Activated CD4-positive, alpha-beta memory T cell treated with anti-CD3 and anti-CD28 coated beads, Interleukin-2, amount 10 ng/mL, durations not matched to agents 7 days and 5 days (primary cell): ENCODE measurements at regions not wholly inside any gene's neighbourhood (a gene's known extent, or its start where the extent isn't known, plus 50 kb on each side); places are given as distances from the start of the nearest gene placed in this dataset.

Experiments used
- CTCF ChIA-PET: fragments of 350-600 bp; sonication (Branson Sonifier 250); formaldehyde crosslinking; loops from one replicate; lab custom pipeline; 2021; ENCODE audit warnings: antibody characterized with exemption, inconsistent platforms; lab: Charles Lee
- POLR2A ChIA-PET: fragments of 350-600 bp; sonication (Branson Sonifier 250); formaldehyde crosslinking; loops from one replicate; lab custom pipeline; 2021; ENCODE audit warnings: antibody characterized with exemption; lab: Charles Lee
- DNase-seq: peaks from one replicate; pipeline ENCODE4 v3.0.0-alpha.2; 2020
- H3K27ac Mint-ChIP-seq: one replicate; pipeline ENCODE4 v1.8.0; 2021; ENCODE audit warnings: mild to moderate bottlenecking, mixed read lengths
- H3K27me3 Mint-ChIP-seq: one replicate; pipeline ENCODE4 v1.8.0; 2021; ENCODE audit warnings: mixed read lengths
- H3K36me3 Mint-ChIP-seq: one replicate; pipeline ENCODE4 v1.8.0; 2021; ENCODE audit warnings: low read depth, mixed read lengths
- H3K4me1 Mint-ChIP-seq: one replicate; pipeline ENCODE4 v1.8.0; 2021; ENCODE audit warnings: mixed read lengths
- H3K4me3 Mint-ChIP-seq: one replicate; pipeline ENCODE4 v1.8.0; 2021; ENCODE audit warnings: mild to moderate bottlenecking, mixed read lengths
- H3K9me3 Mint-ChIP-seq: one replicate; pipeline ENCODE4 v1.8.0; 2021; ENCODE audit warnings: mixed read lengths

GRCh38 chr13:50106559-50106958 lies 91.3 kb downstream of the KCNRG start:
- Mint-ChIP-seq H3K27ac (peak overlapping the region; percentile 40), H3K4me3 (no peak overlapping the region), H3K27me3 (no peaks in the 10 kb centered on the region), H3K36me3 (peaks cover 9% of the 10 kb centered on the region), H3K4me1 (peaks cover 13% of the 10 kb centered on the region), H3K9me3 (no peaks in the 10 kb centered on the region)
- no peak for DNase-seq
- CTCF ChIA-PET: interaction anchor here (1.0 kb wide), 1 partner anchor 18 kb away, joined by 3 read pairs; no protein-coding TSS in a partner anchor
- POLR2A ChIA-PET: interaction anchor here (0.8 to 1.5 kb wide), 3 partner anchors 18 to 116 kb away, joined by 3 to 14 read pairs (median 3); no protein-coding TSS in a partner anchor

GRCh38 chr13:50107205-50107604 lies 92.0 kb downstream of the KCNRG start:
- H3K4me1 Mint-ChIP-seq: peaks cover 13% of the 10 kb centered on the region
- H3K9me3 Mint-ChIP-seq: no peaks in the 10 kb centered on the region
- no peak overlapping the region for H3K4me3 Mint-ChIP-seq
- peaks cover 9% of the 10 kb centered on the region for H3K36me3 Mint-ChIP-seq
- no peak overlapping the region for H3K27ac Mint-ChIP-seq
- POLR2A ChIA-PET: interaction anchor here (0.8 to 1.5 kb wide), 3 partner anchors 17 to 115 kb away, joined by 3 to 14 read pairs (median 3); no protein-coding TSS in a partner anchor
- H3K27me3 Mint-ChIP-seq: no peaks in the 10 kb centered on the region
- no peak for DNase-seq
- CTCF ChIA-PET: interaction anchor here (1.0 to 1.4 kb wide), 2 partner anchors 17 to 22 kb away, joined by 3 to 5 read pairs; no protein-coding TSS in a partner anchor

- ChIA-PET POLR2A (interaction anchor here (5.6 kb wide), 1 partner anchor 9 kb away, joined by 36 read pairs; no protein-coding TSS in a partner anchor), CTCF (interaction anchor here (1.0 to 2.0 kb wide), 2 partner anchors 9 to 30 kb away, joined by 3 to 9 read pairs; no protein-coding TSS in a partner anchor)
- no peaks in the 10 kb centered on the region for H3K36me3 Mint-ChIP-seq
- no peak overlapping the region for H3K4me3 Mint-ChIP-seq
- H3K4me1 Mint-ChIP-seq: peaks cover 3% of the 10 kb centered on the region
- no peak for DNase-seq
- H3K27ac Mint-ChIP-seq: no peak overlapping the region
- H3K9me3 Mint-ChIP-seq: no peaks in the 10 kb centered on the region
- H3K27me3 Mint-ChIP-seq: peaks cover 2% of the 10 kb centered on the region
These were observed 99.7 kb downstream of the KCNRG start for GRCh38 chr13:50114961-50115360.

- CTCF ChIA-PET: interaction anchor here (1.0 to 2.0 kb wide), 2 partner anchors 8 to 31 kb away, joined by 3 to 9 read pairs; no protein-coding TSS in a partner anchor
- Mint-ChIP-seq H3K27me3 (peaks cover 2% of the 10 kb centered on the region), H3K4me1 (peaks cover 1% of the 10 kb centered on the region), H3K36me3 (peaks cover 1% of the 10 kb centered on the region), H3K9me3 (no peaks in the 10 kb centered on the region), H3K4me3 (no peak overlapping the region), H3K27ac (no peak overlapping the region)
- no peak for DNase-seq
- POLR2A ChIA-PET: interaction anchor here (1.2 to 5.6 kb wide), 2 partner anchors 9 to 34 kb away, joined by 3 to 36 read pairs; no protein-coding TSS in a partner anchor
These were observed 100.5 kb downstream of the KCNRG start for GRCh38 chr13:50115695-50116094.

- Mint-ChIP-seq H3K36me3 (peaks cover 6% of the 10 kb centered on the region), H3K27me3 (peaks cover 2% of the 10 kb centered on the region), H3K27ac (no peak overlapping the region), H3K4me1 (peaks cover 1% of the 10 kb centered on the region), H3K9me3 (no peaks in the 10 kb centered on the region), H3K4me3 (no peak overlapping the region)
- no peak for DNase-seq
- ChIA-PET POLR2A (interaction anchor here (1.2 to 5.6 kb wide), 2 partner anchors 8 to 35 kb away, joined by 3 to 36 read pairs; no protein-coding TSS in a partner anchor), CTCF (interaction anchor here (2.0 kb wide), 1 partner anchor 32 kb away, joined by 9 read pairs; no protein-coding TSS in a partner anchor)
These were observed 101.3 kb downstream of the KCNRG start for GRCh38 chr13:50116430-50116973.

- H3K27me3 Mint-ChIP-seq: peaks cover 7% of the 10 kb centered on the region
- no peak overlapping the region for H3K27ac Mint-ChIP-seq
- no peak for DNase-seq
- ChIA-PET CTCF (interaction anchor here (0.7 kb wide), 1 partner anchor 17 kb away, joined by 3 read pairs; no protein-coding TSS in a partner anchor), POLR2A (interaction anchor here (0.8 to 2.5 kb wide), 3 partner anchors 11 to 122 kb away, joined by 3 to 8 read pairs (median 3); no protein-coding TSS in a partner anchor)
- H3K36me3 Mint-ChIP-seq: peaks cover 18% of the 10 kb centered on the region
- no peaks in the 10 kb centered on the region for H3K9me3 Mint-ChIP-seq
- no peak overlapping the region for H3K4me3 Mint-ChIP-seq
- peaks cover 21% of the 10 kb centered on the region for H3K4me1 Mint-ChIP-seq
These were observed 104.3 kb downstream of the KCNRG start for GRCh38 chr13:50119591-50119990.

GRCh38 chr13:50122455-50122854 lies 107.2 kb downstream of the KCNRG start:
- no peaks in the 10 kb centered on the region for H3K9me3 Mint-ChIP-seq
- ChIA-PET POLR2A (interaction anchor here (3.4 to 13.5 kb wide), 3 partner anchors 9 to 125 kb away, joined by 36 to 661 read pairs (median 82); partner anchors contain the start of gene TRIM13), CTCF (interaction anchor here (1.6 kb wide), 1 partner anchor 126 kb away, joined by 6 read pairs; the partner anchor contains the start of gene TRIM13)
- DNase-seq: no peak
- H3K27ac Mint-ChIP-seq: no peak overlapping the region
- no peak overlapping the region for H3K4me3 Mint-ChIP-seq
- H3K4me1 Mint-ChIP-seq: peaks cover 35% of the 10 kb centered on the region
- peaks cover 22% of the 10 kb centered on the region for H3K36me3 Mint-ChIP-seq
- H3K27me3 Mint-ChIP-seq: peaks cover 13% of the 10 kb centered on the region

- no peaks in the 10 kb centered on the region for H3K9me3 Mint-ChIP-seq
- peaks cover 22% of the 10 kb centered on the region for H3K36me3 Mint-ChIP-seq
- H3K27me3 Mint-ChIP-seq: peaks cover 13% of the 10 kb centered on the region
- no peak for DNase-seq
- H3K27ac Mint-ChIP-seq: peak overlapping the region; percentile 87
- CTCF ChIA-PET: interaction anchor here (0.7 to 6.3 kb wide), 7 partner anchors 8 to 789 kb away, joined by 3 to 82 read pairs (median 6); partner anchors contain the start of gene TRIM13
- POLR2A ChIA-PET: interaction anchor here (0.7 to 13.5 kb wide), 18 partner anchors 9 to 787 kb away, joined by 3 to 661 read pairs (median 22); partner anchors contain the start of genes KPNA3, RNASEH2B and TRIM13
- peak overlapping the region; percentile 75 for H3K4me3 Mint-ChIP-seq
- H3K4me1 Mint-ChIP-seq: peaks cover 39% of the 10 kb centered on the region
These were observed 107.8 kb downstream of the KCNRG start for GRCh38 chr13:50123002-50123401.

GRCh38 chr13:50123515-50123861 lies 108.2 kb downstream of the KCNRG start:
- H3K27ac Mint-ChIP-seq: peak overlapping the region; percentile 87
- ChIA-PET CTCF (interaction anchor here (0.7 to 6.3 kb wide), 7 partner anchors 8 to 788 kb away, joined by 3 to 82 read pairs (median 11); partner anchors contain the start of gene TRIM13), POLR2A (interaction anchor here (0.7 to 13.5 kb wide), 22 partner anchors 10 to 875 kb away, joined by 3 to 661 read pairs (median 16); partner anchors contain the start of genes KPNA3, RNASEH2B and TRIM13)
- H3K4me1 Mint-ChIP-seq: peaks cover 43% of the 10 kb centered on the region
- no peaks in the 10 kb centered on the region for H3K9me3 Mint-ChIP-seq
- H3K4me3 Mint-ChIP-seq: peak overlapping the region; percentile 75
- H3K36me3 Mint-ChIP-seq: peaks cover 25% of the 10 kb centered on the region
- peaks cover 17% of the 10 kb centered on the region for H3K27me3 Mint-ChIP-seq
- no peak for DNase-seq

GRCh38 chr13:50123862-50124535 lies 108.8 kb downstream of the KCNRG start:
- H3K36me3 Mint-ChIP-seq: peaks cover 25% of the 10 kb centered on the region
- no peaks in the 10 kb centered on the region for H3K9me3 Mint-ChIP-seq
- ChIA-PET POLR2A (interaction anchor here (0.6 to 13.5 kb wide), 39 partner anchors 10 to 1207 kb away, joined by 3 to 661 read pairs (median 6); partner anchors contain the start of genes CAB39L, KPNA3, PHF11 and RNASEH2B), CTCF (interaction anchor here (0.6 to 6.3 kb wide), 11 partner anchors 9 to 790 kb away, joined by 3 to 82 read pairs (median 4); partner anchors contain the start of gene TRIM13)
- H3K4me1 Mint-ChIP-seq: peaks cover 48% of the 10 kb centered on the region
- H3K27ac Mint-ChIP-seq: peak overlapping the region; percentile 87
- H3K4me3 Mint-ChIP-seq: peak overlapping the region; percentile 84
- H3K27me3 Mint-ChIP-seq: peaks cover 19% of the 10 kb centered on the region
- DNase-seq: peak; percentile 78

- CTCF ChIA-PET: interaction anchor here (0.6 to 6.3 kb wide), 11 partner anchors 18 to 789 kb away, joined by 3 to 82 read pairs (median 5); partner anchors contain the start of gene TRIM13
- Mint-ChIP-seq H3K9me3 (no peaks in the 10 kb centered on the region), H3K4me3 (peak overlapping the region; percentile 84), H3K27me3 (peaks cover 26% of the 10 kb centered on the region), H3K4me1 (peaks cover 55% of the 10 kb centered on the region), H3K36me3 (peaks cover 25% of the 10 kb centered on the region), H3K27ac (peak overlapping the region; percentile 80)
- POLR2A ChIA-PET: interaction anchor here (0.6 to 13.5 kb wide), 38 partner anchors 9 to 1206 kb away, joined by 3 to 661 read pairs (median 6); partner anchors contain the start of genes CAB39L, KPNA3, PHF11 and RNASEH2B
- DNase-seq: peak; percentile 95
These were observed 109.5 kb downstream of the KCNRG start for GRCh38 chr13:50124536-50125303.
